Glutamatergic neuron (in vitro differentiated cells): ENCODE measurements at regions not wholly inside any gene's neighbourhood (a gene's known extent, or its start where the extent isn't known, plus 50 kb on each side); places are given as distances from the start of the nearest gene placed in this dataset.

Experiments
- DNase-seq: peaks from one replicate; pipeline ENCODE4 v3.0.0; 2022
- H3K27ac Mint-ChIP-seq: one replicate; pipeline ENCODE4 v1.8.0; 2020; ENCODE audit warnings: mild to moderate bottlenecking, mixed read lengths, inconsistent platforms; ENCODE audit not compliant: unreplicated experiment
- H3K27me3 Mint-ChIP-seq: one replicate; pipeline ENCODE4 v1.8.0; 2020; ENCODE audit warnings: mild to moderate bottlenecking, moderate library complexity, mixed read lengths, inconsistent platforms; ENCODE audit not compliant: unreplicated experiment
- H3K36me3 Mint-ChIP-seq: one replicate; pipeline ENCODE4 v1.8.0; 2020; ENCODE audit warnings: mild to moderate bottlenecking, mixed read lengths, inconsistent platforms; ENCODE audit not compliant: unreplicated experiment
- H3K4me1 Mint-ChIP-seq: one replicate; pipeline ENCODE4 v1.8.0; 2020; ENCODE audit warnings: mild to moderate bottlenecking, low read depth, mixed read lengths, inconsistent platforms; ENCODE audit not compliant: unreplicated experiment
- H3K4me3 Mint-ChIP-seq: one replicate; pipeline ENCODE4 v1.8.0; 2020; ENCODE audit warnings: mild to moderate bottlenecking, mixed read lengths, inconsistent platforms; ENCODE audit not compliant: unreplicated experiment
- H3K9me3 Mint-ChIP-seq: one replicate; pipeline ENCODE4 v1.8.0; 2020; ENCODE audit warnings: mild to moderate bottlenecking, moderate library complexity, mixed read lengths, inconsistent platforms; ENCODE audit not compliant: unreplicated experiment
- CTCF ChIP-seq: fragments of 200-600 bp; sonication (generic); IDR thresholded peaks from one replicate; pipeline ENCODE4 v1.5.0; 2021; ENCODE audit not compliant: partially characterized antibody, unreplicated experiment

GRCh38 chr3:31181661-31182060 is 287.2 kb upstream of the GADL1 start:
- no peaks in the 10 kb centered on the region for H3K27me3 Mint-ChIP-seq
- H3K4me1 Mint-ChIP-seq = no peaks in the 10 kb centered on the region
- DNase-seq = no peak
- TF ChIP-seq CTCF = no peak
- H3K27ac Mint-ChIP-seq = no peak overlapping the region
- no peaks in the 10 kb centered on the region for H3K9me3 Mint-ChIP-seq
- H3K36me3 Mint-ChIP-seq = no peaks in the 10 kb centered on the region
- no peak overlapping the region for H3K4me3 Mint-ChIP-seq

GRCh38 chr3:31182661-31183060 is 288.2 kb upstream of the GADL1 start:
- no peak overlapping the region for H3K27ac Mint-ChIP-seq
- H3K27me3 Mint-ChIP-seq = no peaks in the 10 kb centered on the region
- no peaks in the 10 kb centered on the region for H3K9me3 Mint-ChIP-seq
- DNase-seq = no peak
- no peak overlapping the region for H3K4me3 Mint-ChIP-seq
- H3K36me3 Mint-ChIP-seq = no peaks in the 10 kb centered on the region
- TF ChIP-seq CTCF = no peak
- H3K4me1 Mint-ChIP-seq = no peaks in the 10 kb centered on the region

- Mint-ChIP-seq H3K4me3 (no peak overlapping the region), H3K27me3 (no peaks in the 10 kb centered on the region), H3K4me1 (no peaks in the 10 kb centered on the region), H3K36me3 (no peaks in the 10 kb centered on the region), H3K9me3 (no peaks in the 10 kb centered on the region), H3K27ac (no peak overlapping the region)
- TF ChIP-seq CTCF = no peak
- no peak for DNase-seq
Measured at GRCh38 chr3:31184261-31185061, 290.0 kb upstream of the GADL1 start.

- no peaks in the 10 kb centered on the region for H3K36me3 Mint-ChIP-seq
- H3K4me1 Mint-ChIP-seq = no peaks in the 10 kb centered on the region
- TF ChIP-seq CTCF = no peak
- no peak overlapping the region for H3K27ac Mint-ChIP-seq
- DNase-seq = no peak
- H3K9me3 Mint-ChIP-seq = no peaks in the 10 kb centered on the region
- no peak overlapping the region for H3K4me3 Mint-ChIP-seq
- H3K27me3 Mint-ChIP-seq = no peaks in the 10 kb centered on the region
Measured at GRCh38 chr3:31185062-31185357, 290.5 kb upstream of the GADL1 start.

GRCh38 chr3:31186041-31186440 is 291.6 kb upstream of the GADL1 start:
- DNase-seq = no peak
- Mint-ChIP-seq H3K27me3 (no peaks in the 10 kb centered on the region), H3K27ac (no peak overlapping the region), H3K9me3 (no peaks in the 10 kb centered on the region), H3K4me3 (no peak overlapping the region), H3K4me1 (no peaks in the 10 kb centered on the region), H3K36me3 (no peaks in the 10 kb centered on the region)
- TF ChIP-seq CTCF = no peak
